HG02571 (cell line): ENCODE measurements at regions not wholly inside any gene's neighbourhood (a gene's known extent, or its start where the extent isn't known, plus 50 kb on each side); places are given as distances from the start of the nearest gene placed in this dataset.

Source experiments
- ATAC-seq: cut with Tn5 transposase; IDR thresholded peaks from one replicate; pipeline ENCODE4 v1.9.1; 2021; ENCODE audit warnings: mild to moderate bottlenecking, moderate library complexity; ENCODE audit not compliant: unreplicated experiment

DNA sequence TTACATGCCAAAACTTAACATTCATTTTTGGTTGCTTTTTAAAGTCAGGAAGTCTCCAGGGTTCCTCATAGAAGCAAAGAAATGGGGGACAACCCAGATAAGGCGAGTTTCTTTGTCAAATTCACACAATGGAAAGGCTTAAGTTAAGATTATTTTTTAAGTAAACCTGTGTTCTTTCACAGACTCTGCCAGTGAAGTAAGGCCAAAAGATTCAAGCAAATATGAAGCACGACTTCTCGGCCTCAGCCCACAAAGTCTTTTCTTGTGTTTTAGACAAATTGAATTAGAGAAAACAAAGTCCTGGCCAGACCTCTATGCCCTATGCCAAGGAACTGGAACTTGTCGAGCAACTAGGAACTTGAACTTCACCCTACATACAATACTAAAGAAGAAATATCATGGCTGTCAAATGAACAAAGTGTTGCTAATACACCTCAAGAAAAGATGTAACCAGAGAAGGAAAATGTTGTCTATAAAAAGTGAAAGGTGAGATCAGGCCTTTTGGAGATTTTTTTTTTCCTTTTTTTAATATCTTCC is 540.0 kb upstream of the JARID2 start:
- ATAC-seq, result no peak

- ATAC-seq, result no peak
These were observed 539.4 kb upstream of the JARID2 start for GRCh38 chr6:14706378-14706929.

- no peak for ATAC-seq
These were observed 538.6 kb upstream of the JARID2 start for GRCh38 chr6:14707276-14707675.

GRCh38 chr6:14707971-14708465 is 537.9 kb upstream of the JARID2 start:
- no peak for ATAC-seq

DNA sequence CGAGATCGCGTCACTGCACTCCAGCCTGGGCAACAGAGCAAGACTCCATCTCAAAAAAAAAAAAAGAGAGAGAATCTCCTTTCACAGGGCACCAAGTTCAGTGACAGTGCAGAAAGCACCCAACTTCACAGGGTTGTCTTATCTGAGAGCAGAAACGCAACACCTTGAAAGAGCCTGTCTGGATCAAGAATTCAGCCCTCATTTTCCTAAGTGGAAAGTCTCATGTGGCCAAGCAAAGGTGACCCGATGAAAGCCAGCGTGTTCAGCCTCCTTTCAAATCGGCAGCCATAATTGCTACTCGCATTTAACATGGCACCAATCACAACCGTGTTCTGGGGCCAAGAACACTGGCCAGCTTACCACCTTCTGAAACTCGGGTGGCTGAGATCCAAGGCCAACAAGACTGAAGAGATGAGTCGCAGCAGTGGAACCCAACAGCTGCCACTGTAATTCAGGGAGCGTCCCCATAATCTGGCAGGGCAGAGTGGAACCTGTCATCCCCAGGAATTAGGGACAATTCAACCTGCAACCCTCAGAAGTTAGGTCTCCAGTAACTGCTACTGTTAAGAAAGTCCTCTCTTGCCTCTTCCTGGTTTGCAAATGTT is 536.7 kb upstream of the JARID2 start:
- ATAC-seq, result no peak

- no peak for ATAC-seq
These were observed 536.0 kb upstream of the JARID2 start for GRCh38 chr6:14709900-14710299.

DNA sequence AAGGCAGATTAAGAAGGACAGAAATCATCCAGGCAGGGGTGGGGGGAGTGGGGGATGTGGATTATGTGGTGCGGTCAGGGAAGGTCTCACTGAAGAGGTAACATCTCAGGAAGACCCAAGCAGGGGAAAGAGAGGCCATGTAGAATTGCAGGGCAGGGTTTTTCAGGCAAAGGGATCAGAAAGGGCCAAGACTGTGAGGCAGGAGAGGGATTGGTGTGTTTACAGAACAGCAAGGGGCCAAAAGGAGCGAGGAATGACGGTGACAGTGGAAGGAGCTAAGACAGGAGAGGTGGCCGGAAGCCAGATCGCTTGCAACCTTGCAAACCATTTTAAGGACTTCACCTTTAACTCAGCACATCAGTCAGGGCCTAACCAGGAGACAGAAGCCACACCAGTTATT is 535.4 kb upstream of the JARID2 start:
- no peak for ATAC-seq

GRCh38 chr6:14711056-14711703 is 534.7 kb upstream of the JARID2 start:
- ATAC-seq, result no peak

GRCh38 chr6:14711704-14712379 is 534.0 kb upstream of the JARID2 start:
- no peak for ATAC-seq

GRCh38 chr6:14713008-14713960 is 532.6 kb upstream of the JARID2 start:
- no peak for ATAC-seq

DNA sequence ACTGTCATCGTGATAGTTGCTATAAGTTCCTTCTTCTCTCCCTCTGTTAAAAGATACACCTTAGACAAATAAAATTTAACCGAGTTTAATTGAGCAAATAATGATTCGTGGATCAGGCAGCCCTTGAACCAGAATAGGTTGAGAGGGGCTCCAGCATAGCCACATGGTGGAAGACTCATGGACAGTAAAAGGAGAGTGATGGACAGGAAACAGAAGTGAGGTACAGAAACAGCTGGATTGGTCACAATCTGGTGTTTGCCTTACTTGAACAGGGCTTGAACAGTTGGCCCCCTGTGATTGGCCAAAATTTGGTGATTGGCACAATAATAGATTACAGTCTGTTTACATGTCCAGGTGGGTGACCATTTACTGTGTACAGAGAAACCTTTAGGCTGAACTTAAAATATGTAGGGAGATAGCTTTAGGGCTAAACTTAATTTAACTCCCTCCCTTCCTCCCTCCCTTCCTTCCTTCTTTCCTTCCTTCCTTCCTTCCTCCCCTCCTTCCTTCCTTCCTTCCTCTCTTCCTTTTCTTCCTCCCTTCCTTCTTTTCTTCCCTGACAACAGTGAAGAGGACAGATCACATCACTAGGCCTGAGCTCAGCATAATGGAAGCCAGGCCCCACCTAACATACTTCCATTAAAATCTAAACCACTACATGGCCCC is 531.8 kb upstream of the JARID2 start:
- no peak for ATAC-seq

- ATAC-seq, result no peak
These were observed 530.8 kb upstream of the JARID2 start for GRCh38 chr6:14715076-14715475.

GRCh38 chr6:14716499-14717146 is 529.2 kb upstream of the JARID2 start:
- no peak for ATAC-seq

DNA sequence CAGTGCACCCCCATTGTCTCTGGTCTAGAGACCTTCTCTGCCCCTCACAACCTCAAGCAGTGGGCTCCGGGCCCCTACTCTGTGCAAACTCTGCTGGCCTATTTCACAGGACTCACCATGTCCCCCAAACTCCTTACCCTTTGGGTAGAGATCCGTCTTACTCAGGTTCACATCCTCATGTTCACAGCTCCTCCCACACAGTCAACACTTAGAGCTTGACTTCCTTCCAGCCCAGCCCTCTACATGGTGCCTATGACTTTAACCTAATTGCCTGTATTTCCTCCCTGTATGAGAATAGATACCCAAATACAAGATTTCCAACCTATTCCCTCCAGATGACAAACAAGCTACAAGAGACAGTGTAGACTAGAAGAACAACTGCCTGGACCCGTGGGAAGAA is 528.6 kb upstream of the JARID2 start:
- ATAC-seq, result no peak

- no peak for ATAC-seq
These were observed 527.0 kb upstream of the JARID2 start for GRCh38 chr6:14718861-14719260.

GRCh38 chr6:14719270-14719669 is 526.6 kb upstream of the JARID2 start:
- no peak for ATAC-seq

- ATAC-seq, result no peak
These were observed 525.3 kb upstream of the JARID2 start for GRCh38 chr6:14720411-14721102.

GRCh38 chr6:14721103-14721758 is 524.6 kb upstream of the JARID2 start:
- ATAC-seq, result no peak
